Activated T-cell treated with anti-CD3 and anti-CD28 coated beads, Interleukin-2, amount 50 U/mL, for 4 hours (primary cell): ENCODE measurements at regions not wholly inside any gene's neighbourhood (a gene's known extent, or its start where the extent isn't known, plus 50 kb on each side); places are given as distances from the start of the nearest gene placed in this dataset.

Source experiments
- ATAC-seq, 2 donors: fragments of 200-7000 bp; cut with Tn5 transposase; one replicate each; pipeline ENCODE4 v1.10.0; 2021
- DNase-seq: peaks from one replicate; pipeline ENCODE4 v3.0.0-alpha.2; 2020
- H3K27me3 Mint-ChIP-seq: one replicate; pipeline ENCODE4 v1.8.0; 2021; ENCODE audit warnings: low read depth, mixed read lengths
- H3K36me3 Mint-ChIP-seq: one replicate; pipeline ENCODE4 v1.8.0; 2022; ENCODE audit warnings: mixed read lengths; ENCODE audit not compliant: insufficient read depth
- H3K4me1 Mint-ChIP-seq: one replicate; pipeline ENCODE4 v1.8.0; 2021; ENCODE audit warnings: low read depth, mixed read lengths
- H3K4me3 Mint-ChIP-seq: one replicate; pipeline ENCODE4 v1.8.0; 2021; ENCODE audit warnings: mild to moderate bottlenecking, moderate library complexity, mixed read lengths
- H3K9me3 Mint-ChIP-seq: one replicate; pipeline ENCODE4 v1.8.0; 2021; ENCODE audit warnings: mixed read lengths

DNA sequence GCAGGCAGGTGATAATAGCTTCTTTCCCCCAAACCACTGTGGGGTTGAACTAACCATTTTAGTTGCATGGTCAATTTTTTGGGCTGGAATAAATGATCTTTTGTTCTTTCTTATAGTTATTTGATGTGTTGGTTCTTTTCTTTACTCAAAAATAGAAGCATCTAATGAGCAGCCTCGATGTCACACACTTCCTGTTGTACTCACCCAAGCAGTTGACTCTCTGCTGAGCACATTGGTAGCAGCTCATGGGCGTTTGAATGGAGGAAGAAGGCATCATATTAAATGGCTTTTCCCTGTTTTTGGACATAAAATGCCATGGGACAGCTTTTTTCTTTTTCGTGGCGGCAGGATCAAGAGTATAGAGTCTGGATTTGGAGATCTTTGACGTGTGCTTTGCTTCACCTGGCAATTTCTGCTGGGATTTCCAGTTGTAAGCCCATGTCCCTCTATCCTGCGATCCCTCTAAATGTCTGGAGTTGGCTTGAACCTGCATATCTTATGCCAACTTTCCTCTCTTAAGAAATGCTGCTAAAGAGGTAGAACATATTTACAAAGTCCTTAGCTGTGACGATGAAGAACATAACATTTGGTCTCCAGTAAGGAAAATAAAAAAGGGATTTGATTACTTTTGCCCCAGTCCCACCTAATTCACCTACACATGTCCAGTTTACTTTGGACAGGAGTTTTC lies 268.3 kb downstream of the PRL start:
- no peak for ATAC-seq
- Mint-ChIP-seq H3K27me3 (no peaks in the 10 kb centered on the region), H3K9me3 (no peaks in the 10 kb centered on the region), H3K36me3 (no peaks in the 10 kb centered on the region), H3K4me3 (no peak overlapping the region), H3K4me1 (peaks cover 2% of the 10 kb centered on the region)
- no peak for DNase-seq

DNA sequence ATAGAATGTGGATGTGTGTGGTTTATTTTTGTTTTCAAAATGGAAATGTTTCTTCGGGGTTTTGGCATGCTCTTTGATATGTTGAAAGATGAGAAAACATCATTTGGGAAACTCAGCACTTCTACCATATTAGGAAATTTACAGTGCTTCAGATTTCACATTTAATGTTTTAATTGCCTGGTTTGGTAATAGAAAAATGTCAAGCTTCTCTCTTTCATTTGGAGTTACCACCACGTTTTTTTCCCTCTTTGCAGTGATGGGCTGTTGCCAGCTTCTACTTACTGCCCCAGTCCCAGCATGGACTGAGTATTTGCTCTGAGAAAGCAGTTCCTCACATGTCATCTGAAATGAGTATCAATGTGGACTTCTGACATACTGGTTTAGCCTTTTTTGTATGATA lies 267.7 kb downstream of the PRL start:
- ATAC-seq (no peak), DNase-seq (no peak)
- Mint-ChIP-seq H3K27me3 (no peaks in the 10 kb centered on the region), H3K4me1 (peaks cover 2% of the 10 kb centered on the region), H3K9me3 (no peaks in the 10 kb centered on the region), H3K4me3 (no peak overlapping the region), H3K36me3 (no peaks in the 10 kb centered on the region)

DNA sequence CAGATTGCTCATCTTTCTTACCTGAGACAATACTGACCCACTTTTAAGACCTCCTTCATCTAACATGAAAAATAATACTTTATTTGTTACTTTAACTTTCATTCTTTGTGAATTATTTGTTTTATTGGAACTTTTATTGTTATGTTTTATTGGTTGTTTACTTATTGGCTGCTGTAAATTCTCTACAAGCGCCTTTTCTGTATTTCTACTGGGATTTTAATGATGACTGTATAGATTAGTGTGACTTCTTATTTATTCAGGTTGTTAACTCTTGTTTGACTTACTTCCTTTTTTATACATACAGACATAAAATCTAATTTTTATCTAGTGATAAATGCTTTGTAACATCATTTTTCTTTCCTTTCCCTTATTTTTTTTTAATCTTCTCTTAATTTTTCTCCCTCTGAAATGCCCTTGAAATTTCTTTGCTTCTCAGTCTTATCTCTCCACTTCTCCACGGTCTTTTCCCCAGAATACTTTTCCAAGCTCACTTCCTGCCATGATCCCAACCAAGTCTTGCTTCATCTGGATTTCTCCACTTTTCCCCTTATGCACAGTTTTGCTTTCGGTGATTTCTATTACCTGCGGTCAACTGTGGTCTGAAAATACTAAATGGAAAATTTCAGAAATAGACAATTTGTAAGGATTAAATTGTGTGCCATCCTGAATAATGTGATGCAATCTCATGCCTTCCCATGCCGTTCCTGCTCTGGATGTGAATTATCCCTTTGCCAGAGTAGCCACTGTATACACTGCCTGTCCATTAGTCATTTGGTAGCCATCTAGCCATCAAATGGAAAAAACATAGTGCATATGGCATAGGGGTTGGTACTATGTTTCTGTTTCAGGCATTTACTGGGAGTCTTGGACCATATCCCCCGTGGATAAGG lies 265.9 kb downstream of the PRL start:
- Mint-ChIP-seq H3K27me3 (no peaks in the 10 kb centered on the region), H3K4me1 (peaks cover 2% of the 10 kb centered on the region), H3K4me3 (no peak overlapping the region), H3K9me3 (no peaks in the 10 kb centered on the region), H3K36me3 (no peaks in the 10 kb centered on the region)
- ATAC-seq (no peak), DNase-seq (no peak)

- no peak for ATAC-seq
- no peak for DNase-seq
Measured at GRCh38 chr6:22035690-22036089, 261.1 kb downstream of the PRL start.

GRCh38 chr6:22036275-22036674 lies 260.6 kb downstream of the PRL start:
- no peak for ATAC-seq
- Mint-ChIP-seq H3K4me3 (no peak overlapping the region), H3K4me1 (no peaks in the 10 kb centered on the region), H3K27me3 (no peaks in the 10 kb centered on the region), H3K9me3 (peaks cover 8% of the 10 kb centered on the region), H3K36me3 (no peaks in the 10 kb centered on the region)
- DNase-seq, result no peak

More at GRCh38 chr6:22035690-22036089, 261.1 kb downstream of the PRL start:
- Mint-ChIP-seq H3K4me1 (no peaks in the 10 kb centered on the region), H3K36me3 (no peaks in the 10 kb centered on the region), H3K9me3 (peaks cover 8% of the 10 kb centered on the region), H3K4me3 (no peak overlapping the region), H3K27me3 (no peaks in the 10 kb centered on the region)

GRCh38 chr6:22036699-22037098 lies 260.1 kb downstream of the PRL start:
- H3K9me3 Mint-ChIP-seq, result peaks cover 8% of the 10 kb centered on the region
- H3K27me3 Mint-ChIP-seq, result no peaks in the 10 kb centered on the region
- DNase-seq (no peak), ATAC-seq (no peak)
- no peak overlapping the region for H3K4me3 Mint-ChIP-seq
- no peaks in the 10 kb centered on the region for H3K4me1 Mint-ChIP-seq
- H3K36me3 Mint-ChIP-seq, result no peaks in the 10 kb centered on the region

GRCh38 chr6:22041797-22042480 lies 254.9 kb downstream of the PRL start:
- no peaks in the 10 kb centered on the region for H3K36me3 Mint-ChIP-seq
- H3K4me3 Mint-ChIP-seq, result no peak overlapping the region
- no peak for ATAC-seq
- DNase-seq, result no peak
- H3K4me1 Mint-ChIP-seq, result peaks cover 2% of the 10 kb centered on the region
- H3K9me3 Mint-ChIP-seq, result peaks cover 8% of the 10 kb centered on the region
- no peaks in the 10 kb centered on the region for H3K27me3 Mint-ChIP-seq

- Mint-ChIP-seq H3K4me3 (no peak overlapping the region), H3K27me3 (no peaks in the 10 kb centered on the region), H3K36me3 (no peaks in the 10 kb centered on the region), H3K4me1 (peaks cover 2% of the 10 kb centered on the region), H3K9me3 (peaks cover 8% of the 10 kb centered on the region)
- no peak for DNase-seq
- ATAC-seq, result no peak
Measured at GRCh38 chr6:22042706-22043105, 254.1 kb downstream of the PRL start.

DNA sequence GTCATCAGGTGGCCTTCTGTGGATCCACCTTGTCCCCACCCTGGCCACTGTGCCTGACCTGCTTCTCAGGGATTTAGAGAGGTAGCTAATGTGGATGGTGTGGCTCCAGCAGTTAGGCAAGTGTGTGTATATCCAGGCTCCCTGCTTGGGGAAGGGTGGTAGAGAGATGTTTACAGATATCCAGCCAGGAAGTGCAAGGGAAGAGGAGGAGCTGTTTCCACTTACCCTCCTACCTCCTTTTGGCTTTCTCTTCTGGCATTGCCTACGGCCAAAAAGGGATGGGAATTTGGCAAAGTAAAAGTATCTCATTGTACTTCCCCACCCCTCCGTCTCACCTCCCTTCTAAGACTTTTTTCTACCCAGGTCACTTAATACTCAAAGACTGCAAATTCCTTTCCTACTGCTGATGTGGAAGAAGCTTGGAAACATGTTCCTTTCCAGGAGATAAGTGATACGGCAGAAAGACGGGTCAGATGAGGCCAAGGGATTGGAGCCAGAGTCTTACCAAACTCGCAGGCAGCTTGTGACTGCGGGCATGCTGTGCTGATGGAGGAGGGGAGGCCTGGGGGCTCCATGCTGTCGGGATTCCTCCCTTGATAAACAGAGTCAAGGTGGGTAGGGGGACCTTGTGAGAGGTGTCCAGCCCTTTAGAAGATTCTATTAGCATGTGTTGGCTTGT lies 253.4 kb downstream of the PRL start:
- Mint-ChIP-seq H3K4me3 (no peak overlapping the region), H3K36me3 (no peaks in the 10 kb centered on the region), H3K9me3 (peaks cover 8% of the 10 kb centered on the region), H3K27me3 (no peaks in the 10 kb centered on the region), H3K4me1 (peaks cover 2% of the 10 kb centered on the region)
- ATAC-seq (no peak), DNase-seq (no peak)

DNA sequence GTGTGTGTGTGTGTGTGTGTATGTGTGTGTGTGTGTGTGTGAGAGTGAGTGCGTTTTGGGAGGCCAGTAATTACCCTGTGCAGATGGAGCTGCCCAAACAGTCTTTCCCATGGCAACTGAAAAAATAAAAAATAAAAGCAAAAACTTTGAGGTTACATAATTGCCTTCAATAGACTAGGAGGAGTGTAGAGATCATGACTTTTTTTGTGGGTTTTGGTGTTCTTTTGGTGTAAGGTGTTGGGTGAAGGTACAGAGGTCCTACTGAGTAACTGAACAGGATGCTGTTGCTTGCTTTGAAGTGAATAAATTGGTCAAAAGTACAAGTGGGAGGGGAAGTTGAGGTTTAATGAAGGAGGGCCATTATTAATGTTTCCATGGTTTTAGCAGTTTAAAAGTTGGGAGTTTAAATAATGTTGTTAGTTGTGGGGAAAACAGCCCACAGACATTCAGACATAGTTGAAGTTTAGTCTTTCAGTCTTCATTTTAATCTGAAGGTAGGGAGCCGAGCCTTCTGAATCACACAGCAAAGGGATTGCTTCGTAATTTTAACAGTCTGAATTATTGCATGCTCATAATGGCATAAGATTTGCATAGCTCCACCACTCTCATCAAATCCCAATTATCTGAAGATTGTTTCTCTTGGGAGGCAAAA lies 251.4 kb downstream of the PRL start:
- Mint-ChIP-seq H3K4me3 (no peak overlapping the region), H3K27me3 (no peaks in the 10 kb centered on the region), H3K4me1 (peaks cover 2% of the 10 kb centered on the region), H3K9me3 (peaks cover 2% of the 10 kb centered on the region), H3K36me3 (no peaks in the 10 kb centered on the region)
- DNase-seq (no peak), ATAC-seq (no peak)

DNA sequence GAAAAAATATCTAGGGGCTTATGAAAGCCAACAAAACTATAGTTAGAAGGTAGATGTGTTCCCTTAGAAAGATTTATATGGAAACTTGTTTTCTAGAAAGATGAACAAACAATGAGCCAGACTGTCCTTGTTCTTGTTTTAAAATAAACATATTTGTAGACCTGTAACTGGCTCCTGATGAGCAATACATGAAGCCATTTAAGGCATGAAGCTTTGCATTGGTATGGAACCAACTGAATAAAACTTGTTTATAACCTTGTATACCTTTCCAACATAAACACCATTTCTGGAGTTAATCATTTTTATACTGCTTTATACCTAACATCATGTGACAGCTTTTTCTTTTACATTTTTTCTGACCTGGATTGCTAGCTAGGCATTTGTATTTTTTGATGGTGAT lies 247.8 kb downstream of the PRL start:
- Mint-ChIP-seq H3K27me3 (no peaks in the 10 kb centered on the region), H3K9me3 (no peaks in the 10 kb centered on the region), H3K4me3 (no peak overlapping the region), H3K4me1 (peaks cover 2% of the 10 kb centered on the region), H3K36me3 (no peaks in the 10 kb centered on the region)
- DNase-seq (no peak), ATAC-seq (no peak)

DNA sequence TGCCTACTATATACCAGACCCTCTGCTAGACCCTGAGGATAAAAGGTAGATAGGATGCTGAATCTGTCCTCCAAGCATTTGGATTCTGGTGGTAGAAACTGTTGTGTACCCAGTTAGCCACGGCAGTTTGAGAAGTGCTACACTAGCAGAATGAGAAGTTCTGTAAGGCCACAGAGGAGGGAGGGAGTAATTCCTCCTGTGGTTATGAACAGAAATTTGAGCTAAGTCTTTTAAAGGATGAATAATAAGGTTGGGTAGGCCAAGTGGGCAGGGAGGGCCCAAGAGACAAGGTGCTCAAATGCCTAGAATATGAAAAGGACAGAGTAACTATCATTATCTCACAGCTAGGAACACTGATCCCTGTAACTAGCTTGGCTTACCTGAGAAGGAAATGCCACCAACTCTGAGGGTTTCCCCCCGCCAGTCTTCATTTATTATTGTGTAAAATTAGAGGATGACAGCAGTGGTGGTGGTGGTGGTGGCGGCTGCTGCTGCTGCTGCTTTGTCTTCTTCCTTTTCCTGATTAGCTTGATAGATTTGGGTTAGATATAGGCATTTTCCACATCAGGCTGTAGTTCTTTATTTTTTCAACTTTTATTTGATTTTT lies 243.3 kb downstream of the PRL start:
- H3K36me3 Mint-ChIP-seq, result no peaks in the 10 kb centered on the region
- no peaks in the 10 kb centered on the region for H3K4me1 Mint-ChIP-seq
- H3K4me3 Mint-ChIP-seq, result no peak overlapping the region
- H3K9me3 Mint-ChIP-seq, result no peaks in the 10 kb centered on the region
- no peak for ATAC-seq
- no peaks in the 10 kb centered on the region for H3K27me3 Mint-ChIP-seq
- no peak for DNase-seq

- H3K9me3 Mint-ChIP-seq, result no peaks in the 10 kb centered on the region
- no peaks in the 10 kb centered on the region for H3K4me1 Mint-ChIP-seq
- no peaks in the 10 kb centered on the region for H3K36me3 Mint-ChIP-seq
Measured at GRCh38 chr6:22056398-22056797, 240.4 kb downstream of the PRL start.

More at GRCh38 chr6:22056398-22056797, 240.4 kb downstream of the PRL start:
- ATAC-seq (no peak), DNase-seq (no peak)
- no peaks in the 10 kb centered on the region for H3K27me3 Mint-ChIP-seq
- H3K4me3 Mint-ChIP-seq, result no peak overlapping the region
